H1 (cell line): ENCODE measurements at regions not wholly inside any gene's neighbourhood (a gene's known extent, or its start where the extent isn't known, plus 50 kb on each side); places are given as distances from the start of the nearest gene placed in this dataset.

Experiments
- CEBPB ChIP-seq: IDR thresholded peaks from 2 replicates; pipeline ENCODE4 v1.6.1; 2012; ENCODE audit warnings: low read depth, low read length
- NRF1 ChIP-seq: IDR thresholded peaks from 2 replicates; pipeline ENCODE4 v1.6.1; 2011; ENCODE audit warnings: mild to moderate bottlenecking, low read depth, low read length, improper control_type of control experiment
- RAD21 ChIP-seq, 2 experiments: IDR thresholded peaks in 1 of 2; conservative IDR thresholded peaks in 1 of 2; 2 replicates each; pipeline ENCODE4 v1.6.1; 2011; ENCODE audit warnings: low read depth in 2 of 2, low read length in 2 of 2, improper control_type of control experiment in 1 of 2, inconsistent platforms in 1 of 2, mild to moderate bottlenecking in 1 of 2, moderate library complexity in 1 of 2
- SUZ12 ChIP-seq: fragments of 200-600 bp; sonication (generic); IDR thresholded peaks from 2 replicates; pipeline ENCODE4 v1.6.1; 2012; ENCODE audit warnings: mild to moderate bottlenecking, inconsistent platforms, low read length, moderate library complexity, mixed read lengths
- TAF1 ChIP-seq: IDR thresholded peaks from 2 replicates; pipeline ENCODE4 v1.6.1; 2011; ENCODE audit warnings: mild to moderate bottlenecking, low read depth, low read length
- TF ChIP-seq, protein P1 (sequence below): fragments of 300-600 bp; sonication (generic); IDR thresholded peaks from 2 replicates; pipeline ENCODE4 v1.7.1; 2012; ENCODE audit warnings: low read length, moderate library complexity, mild to moderate bottlenecking, inconsistent platforms; ENCODE audit not compliant: insufficient replicate concordance
- TF ChIP-seq, protein P2 (sequence below): IDR thresholded peaks from 2 replicates; pipeline ENCODE4 v1.6.1; 2012; ENCODE audit warnings: inconsistent platforms

DNA sequence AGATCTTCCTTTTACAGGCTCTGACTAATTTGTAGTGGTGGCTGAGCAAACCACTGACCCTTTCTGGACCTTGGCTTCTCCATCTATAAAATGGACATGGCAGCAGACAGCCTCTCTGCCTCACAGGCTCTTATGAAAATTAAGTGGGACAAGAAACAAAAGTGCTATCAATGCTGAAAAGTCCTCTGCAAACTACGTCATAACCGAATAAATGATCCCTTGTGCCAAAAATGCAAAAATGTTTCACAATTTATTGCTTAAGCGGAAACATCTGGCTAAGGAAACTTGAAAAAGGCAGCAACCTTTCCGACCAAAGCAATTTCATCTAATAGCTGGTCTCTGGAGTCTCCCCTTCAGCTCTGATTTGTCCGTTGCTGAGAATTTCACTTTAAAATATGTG lies 108.5 kb upstream of the PLXNC1 start (continued):
- TF ChIP-seq, protein P1, sequence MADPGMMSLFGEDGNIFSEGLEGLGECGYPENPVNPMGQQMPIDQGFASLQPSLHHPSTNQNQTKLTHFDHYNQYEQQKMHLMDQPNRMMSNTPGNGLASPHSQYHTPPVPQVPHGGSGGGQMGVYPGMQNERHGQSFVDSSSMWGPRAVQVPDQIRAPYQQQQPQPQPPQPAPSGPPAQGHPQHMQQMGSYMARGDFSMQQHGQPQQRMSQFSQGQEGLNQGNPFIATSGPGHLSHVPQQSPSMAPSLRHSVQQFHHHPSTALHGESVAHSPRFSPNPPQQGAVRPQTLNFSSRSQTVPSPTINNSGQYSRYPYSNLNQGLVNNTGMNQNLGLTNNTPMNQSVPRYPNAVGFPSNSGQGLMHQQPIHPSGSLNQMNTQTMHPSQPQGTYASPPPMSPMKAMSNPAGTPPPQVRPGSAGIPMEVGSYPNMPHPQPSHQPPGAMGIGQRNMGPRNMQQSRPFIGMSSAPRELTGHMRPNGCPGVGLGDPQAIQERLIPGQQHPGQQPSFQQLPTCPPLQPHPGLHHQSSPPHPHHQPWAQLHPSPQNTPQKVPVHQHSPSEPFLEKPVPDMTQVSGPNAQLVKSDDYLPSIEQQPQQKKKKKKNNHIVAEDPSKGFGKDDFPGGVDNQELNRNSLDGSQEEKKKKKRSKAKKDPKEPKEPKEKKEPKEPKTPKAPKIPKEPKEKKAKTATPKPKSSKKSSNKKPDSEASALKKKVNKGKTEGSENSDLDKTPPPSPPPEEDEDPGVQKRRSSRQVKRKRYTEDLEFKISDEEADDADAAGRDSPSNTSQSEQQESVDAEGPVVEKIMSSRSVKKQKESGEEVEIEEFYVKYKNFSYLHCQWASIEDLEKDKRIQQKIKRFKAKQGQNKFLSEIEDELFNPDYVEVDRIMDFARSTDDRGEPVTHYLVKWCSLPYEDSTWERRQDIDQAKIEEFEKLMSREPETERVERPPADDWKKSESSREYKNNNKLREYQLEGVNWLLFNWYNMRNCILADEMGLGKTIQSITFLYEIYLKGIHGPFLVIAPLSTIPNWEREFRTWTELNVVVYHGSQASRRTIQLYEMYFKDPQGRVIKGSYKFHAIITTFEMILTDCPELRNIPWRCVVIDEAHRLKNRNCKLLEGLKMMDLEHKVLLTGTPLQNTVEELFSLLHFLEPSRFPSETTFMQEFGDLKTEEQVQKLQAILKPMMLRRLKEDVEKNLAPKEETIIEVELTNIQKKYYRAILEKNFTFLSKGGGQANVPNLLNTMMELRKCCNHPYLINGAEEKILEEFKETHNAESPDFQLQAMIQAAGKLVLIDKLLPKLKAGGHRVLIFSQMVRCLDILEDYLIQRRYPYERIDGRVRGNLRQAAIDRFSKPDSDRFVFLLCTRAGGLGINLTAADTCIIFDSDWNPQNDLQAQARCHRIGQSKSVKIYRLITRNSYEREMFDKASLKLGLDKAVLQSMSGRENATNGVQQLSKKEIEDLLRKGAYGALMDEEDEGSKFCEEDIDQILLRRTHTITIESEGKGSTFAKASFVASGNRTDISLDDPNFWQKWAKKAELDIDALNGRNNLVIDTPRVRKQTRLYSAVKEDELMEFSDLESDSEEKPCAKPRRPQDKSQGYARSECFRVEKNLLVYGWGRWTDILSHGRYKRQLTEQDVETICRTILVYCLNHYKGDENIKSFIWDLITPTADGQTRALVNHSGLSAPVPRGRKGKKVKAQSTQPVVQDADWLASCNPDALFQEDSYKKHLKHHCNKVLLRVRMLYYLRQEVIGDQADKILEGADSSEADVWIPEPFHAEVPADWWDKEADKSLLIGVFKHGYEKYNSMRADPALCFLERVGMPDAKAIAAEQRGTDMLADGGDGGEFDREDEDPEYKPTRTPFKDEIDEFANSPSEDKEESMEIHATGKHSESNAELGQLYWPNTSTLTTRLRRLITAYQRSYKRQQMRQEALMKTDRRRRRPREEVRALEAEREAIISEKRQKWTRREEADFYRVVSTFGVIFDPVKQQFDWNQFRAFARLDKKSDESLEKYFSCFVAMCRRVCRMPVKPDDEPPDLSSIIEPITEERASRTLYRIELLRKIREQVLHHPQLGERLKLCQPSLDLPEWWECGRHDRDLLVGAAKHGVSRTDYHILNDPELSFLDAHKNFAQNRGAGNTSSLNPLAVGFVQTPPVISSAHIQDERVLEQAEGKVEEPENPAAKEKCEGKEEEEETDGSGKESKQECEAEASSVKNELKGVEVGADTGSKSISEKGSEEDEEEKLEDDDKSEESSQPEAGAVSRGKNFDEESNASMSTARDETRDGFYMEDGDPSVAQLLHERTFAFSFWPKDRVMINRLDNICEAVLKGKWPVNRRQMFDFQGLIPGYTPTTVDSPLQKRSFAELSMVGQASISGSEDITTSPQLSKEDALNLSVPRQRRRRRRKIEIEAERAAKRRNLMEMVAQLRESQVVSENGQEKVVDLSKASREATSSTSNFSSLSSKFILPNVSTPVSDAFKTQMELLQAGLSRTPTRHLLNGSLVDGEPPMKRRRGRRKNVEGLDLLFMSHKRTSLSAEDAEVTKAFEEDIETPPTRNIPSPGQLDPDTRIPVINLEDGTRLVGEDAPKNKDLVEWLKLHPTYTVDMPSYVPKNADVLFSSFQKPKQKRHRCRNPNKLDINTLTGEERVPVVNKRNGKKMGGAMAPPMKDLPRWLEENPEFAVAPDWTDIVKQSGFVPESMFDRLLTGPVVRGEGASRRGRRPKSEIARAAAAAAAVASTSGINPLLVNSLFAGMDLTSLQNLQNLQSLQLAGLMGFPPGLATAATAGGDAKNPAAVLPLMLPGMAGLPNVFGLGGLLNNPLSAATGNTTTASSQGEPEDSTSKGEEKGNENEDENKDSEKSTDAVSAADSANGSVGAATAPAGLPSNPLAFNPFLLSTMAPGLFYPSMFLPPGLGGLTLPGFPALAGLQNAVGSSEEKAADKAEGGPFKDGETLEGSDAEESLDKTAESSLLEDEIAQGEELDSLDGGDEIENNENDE, result no peak
- TF ChIP-seq RAD21 (IDR thresholded peaks at IDR 0.05 in 1 of 2, conservative IDR thresholded peaks at IDR 0.05 in 1 of 2; ENCODE audit: low read depth in 2 of 2, low read length in 2 of 2), result no peak
- no peak for TF ChIP-seq CEBPB
- no peak for TF ChIP-seq SUZ12
- TF ChIP-seq, protein P2, sequence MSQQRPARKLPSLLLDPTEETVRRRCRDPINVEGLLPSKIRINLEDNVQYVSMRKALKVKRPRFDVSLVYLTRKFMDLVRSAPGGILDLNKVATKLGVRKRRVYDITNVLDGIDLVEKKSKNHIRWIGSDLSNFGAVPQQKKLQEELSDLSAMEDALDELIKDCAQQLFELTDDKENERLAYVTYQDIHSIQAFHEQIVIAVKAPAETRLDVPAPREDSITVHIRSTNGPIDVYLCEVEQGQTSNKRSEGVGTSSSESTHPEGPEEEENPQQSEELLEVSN, result no peak
- TF ChIP-seq TAF1, result no peak
- TF ChIP-seq NRF1, result no peak
